ENCODE measurements at regions not wholly inside any gene's neighbourhood (a gene's known extent, or its start where the extent isn't known, plus 50 kb on each side); places are given as distances from the start of the nearest gene placed in this dataset.
A peak's percentile ranks its signal among the peaks of the same experiment; 100 is the strongest.
"Not testable (repeated sequence)": the region's sequence is repeated elsewhere in the genome, so short reads cannot be mapped to it uniquely, and the experiment has no call there.

DNA sequence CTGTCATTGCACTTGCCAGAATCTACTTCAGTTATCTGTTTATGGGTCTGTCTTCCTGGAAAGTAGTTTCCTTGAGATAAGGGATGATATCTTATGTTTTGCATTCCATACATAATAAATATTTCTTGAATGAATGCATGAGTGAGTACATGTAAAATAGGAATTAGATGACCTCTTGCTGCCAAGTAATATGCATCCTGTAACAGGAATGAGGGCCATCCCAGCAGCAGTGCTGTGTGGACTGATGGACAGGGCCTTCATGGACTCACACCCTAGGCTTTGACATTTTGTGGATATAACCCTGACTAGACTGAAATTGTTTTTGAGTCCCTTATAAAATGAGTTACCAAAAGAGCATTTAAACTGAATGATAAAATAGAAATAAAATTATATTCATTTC lies 77.2 kb upstream of the NEIL3 start:
- DNase-seq (ENCODE audit: low read depth in 3 of 3, low spot score in 2 of 3) = no peak

DNA sequence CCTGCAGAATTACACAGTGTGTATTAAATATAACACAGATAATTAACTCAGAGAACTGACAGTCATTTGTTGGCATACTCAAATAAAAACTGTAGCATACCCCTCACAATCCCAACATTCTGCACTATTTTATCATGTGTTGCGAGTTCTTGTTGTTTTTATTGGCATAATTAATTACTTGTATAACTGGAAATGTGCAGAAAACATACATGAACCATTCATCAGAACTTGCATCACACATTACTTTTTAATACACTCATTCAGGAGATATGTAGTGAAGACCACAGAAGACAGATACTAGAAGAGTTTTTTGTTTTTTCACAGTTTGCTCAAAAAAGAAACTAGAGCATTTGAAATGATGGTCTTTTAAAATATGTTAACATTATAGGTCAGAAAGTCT lies 74.6 kb upstream of the NEIL3 start:
- no peak for DNase-seq (ENCODE audit: low read depth in 3 of 3, low spot score in 2 of 3)

DNA sequence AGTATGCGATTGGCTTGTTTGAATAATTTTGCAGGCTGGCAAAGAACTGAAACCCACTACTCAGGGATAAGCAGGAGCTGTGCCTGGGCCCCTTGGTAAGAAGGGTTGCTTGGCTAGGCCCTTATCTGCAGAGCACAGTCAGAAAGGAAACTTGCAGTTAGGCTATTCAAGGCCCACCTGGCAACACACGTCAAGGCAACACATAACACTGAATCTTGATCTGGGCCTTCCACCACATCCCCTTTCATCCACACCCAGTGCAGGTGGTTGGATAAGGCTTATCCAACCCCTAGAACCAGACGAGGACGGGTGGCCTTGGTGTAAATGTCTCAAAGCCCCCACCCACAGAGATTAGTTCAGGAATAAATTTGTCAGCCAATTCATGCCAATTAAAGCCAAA lies 72.8 kb upstream of the NEIL3 start:
- no peak for DNase-seq (ENCODE audit: low read depth in 3 of 3, low spot score in 2 of 3)

DNA sequence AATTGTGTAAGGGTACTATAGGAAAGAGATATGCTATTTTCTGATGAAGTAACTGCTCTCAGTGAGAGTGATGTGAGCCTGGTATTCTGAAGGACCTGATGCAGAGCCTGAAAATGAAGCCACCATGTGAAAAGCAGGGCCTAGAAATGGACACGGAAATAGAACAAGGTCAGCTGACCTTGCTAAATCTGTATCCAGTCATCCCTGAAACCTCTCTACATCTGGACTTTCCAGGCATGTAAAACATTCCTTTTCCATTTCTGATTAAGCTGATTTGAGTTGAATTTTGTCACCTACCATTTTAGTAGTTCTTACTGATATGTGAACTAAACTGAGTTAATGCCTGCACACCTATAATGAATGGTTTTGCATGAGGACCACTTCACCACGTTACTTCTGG lies 72.4 kb upstream of the NEIL3 start:
- DNase-seq (ENCODE audit: low read depth in 3 of 3, low spot score in 2 of 3) = no peak

DNA sequence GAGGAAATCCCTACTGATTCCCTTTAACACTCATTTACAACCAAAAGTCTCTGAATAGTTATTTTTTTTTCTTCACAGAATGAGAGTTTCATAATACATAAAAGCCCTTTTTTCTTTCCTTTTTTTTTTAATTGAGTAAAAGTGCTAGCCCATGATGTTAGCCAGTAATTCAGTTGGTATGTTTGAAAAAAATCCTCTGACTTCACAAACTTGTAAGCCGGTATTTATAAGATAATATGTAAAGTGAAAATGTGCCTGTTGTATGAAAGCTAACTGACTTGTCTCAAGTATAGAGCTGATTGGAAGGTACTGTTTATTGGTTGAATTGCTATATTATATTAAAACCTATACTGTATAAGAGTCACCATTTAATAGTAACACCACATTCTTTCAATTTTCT lies 70.2 kb upstream of the NEIL3 start:
- DNase-seq (ENCODE audit: low read depth in 3 of 3, low spot score in 2 of 3) = no peak

DNA sequence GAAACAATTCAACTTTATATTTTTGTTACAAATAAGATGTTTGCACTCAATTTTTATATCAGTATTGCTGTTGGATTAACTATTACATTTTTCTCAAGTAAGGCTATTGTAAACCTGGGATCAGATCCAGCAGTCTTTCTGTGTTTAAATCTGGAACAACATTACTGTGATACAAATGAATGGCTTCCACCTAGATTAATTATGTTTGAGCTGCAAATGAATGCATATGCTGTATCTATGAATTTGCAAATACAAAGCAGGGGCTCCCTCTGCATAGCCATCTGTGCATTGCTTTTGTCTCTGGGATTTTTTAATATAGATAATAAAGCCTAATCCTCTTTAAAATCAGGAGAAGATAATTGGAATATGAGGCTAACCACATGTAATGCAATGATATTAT lies 69.8 kb upstream of the NEIL3 start:
- no peak for DNase-seq (ENCODE audit: low read depth in 3 of 3, low spot score in 2 of 3)

DNA sequence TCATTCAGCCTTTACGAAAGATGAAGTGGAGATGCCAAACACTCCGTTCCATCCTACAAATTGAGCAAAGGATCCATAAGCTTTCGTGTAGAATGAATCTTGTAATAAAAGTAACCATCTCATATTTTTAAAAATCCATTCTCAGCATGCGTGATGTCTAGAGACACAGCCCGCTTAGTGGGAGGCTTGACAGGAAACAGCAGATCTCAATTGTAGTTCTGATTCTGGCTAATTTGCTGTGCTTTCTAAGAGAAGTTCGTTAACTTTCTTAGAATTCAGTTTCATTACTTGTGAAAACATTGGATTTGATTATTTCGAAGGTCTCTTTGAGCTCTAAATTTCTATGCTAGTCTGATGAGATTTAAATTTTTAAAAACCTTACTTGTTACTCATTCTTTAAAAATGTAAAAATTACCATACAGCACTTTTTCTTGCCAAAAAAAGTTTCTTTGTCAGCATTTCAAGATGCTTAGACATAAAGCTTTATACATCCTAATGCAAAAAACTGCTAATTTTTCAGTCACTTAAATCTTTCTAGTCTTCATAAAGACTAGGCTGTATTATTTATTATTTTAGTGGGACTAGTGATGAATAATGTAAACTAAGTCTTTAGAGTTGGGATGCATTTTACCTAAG lies 66.9 kb upstream of the NEIL3 start:
- no peak for DNase-seq (ENCODE audit: low read depth in 3 of 3, low spot score in 2 of 3)

DNA sequence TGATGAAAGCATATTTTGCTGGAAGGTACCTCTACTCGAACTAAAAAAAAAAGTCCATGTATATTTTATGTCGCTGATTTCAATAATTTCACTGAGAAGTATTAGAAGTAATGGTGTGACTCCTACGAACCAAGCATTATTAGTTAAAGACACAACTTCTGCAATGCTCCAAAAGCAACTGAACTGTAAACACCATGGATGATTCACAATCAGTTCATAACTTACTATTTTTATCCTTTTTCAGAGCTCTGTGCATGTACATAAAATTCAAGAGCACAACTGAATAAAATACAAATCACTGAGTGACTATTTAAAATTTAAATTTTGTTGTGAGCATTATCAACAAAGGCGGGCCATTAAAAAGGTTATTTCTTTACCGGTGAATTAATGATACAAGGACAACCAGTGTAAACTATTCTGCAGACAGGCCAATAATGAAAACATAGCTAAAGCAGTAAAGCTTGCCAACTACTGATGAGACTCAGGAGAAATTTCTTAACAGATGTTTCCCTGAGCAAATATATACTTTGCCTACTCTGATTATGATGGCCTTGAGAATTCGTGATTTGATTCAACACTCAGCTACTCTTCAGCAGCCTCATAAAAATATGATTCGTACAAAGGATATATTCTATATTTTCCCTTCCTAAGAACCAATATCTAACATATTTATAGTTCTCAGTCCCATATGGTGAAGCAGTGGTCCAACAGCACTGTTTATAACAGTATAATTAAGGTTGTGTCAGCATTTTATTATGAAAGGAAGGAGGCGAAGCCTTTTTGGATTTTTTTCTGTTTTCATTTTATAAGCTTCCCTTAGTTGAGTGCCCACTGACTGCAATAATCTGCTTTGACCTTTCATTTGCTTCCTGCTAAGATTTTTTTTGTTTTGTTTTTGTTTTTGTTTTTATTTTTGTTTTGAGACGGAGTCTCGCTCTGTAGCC lies 62.8 kb upstream of the NEIL3 start:
- no peak for DNase-seq (ENCODE audit: low read depth in 3 of 3, low spot score in 2 of 3)

DNA sequence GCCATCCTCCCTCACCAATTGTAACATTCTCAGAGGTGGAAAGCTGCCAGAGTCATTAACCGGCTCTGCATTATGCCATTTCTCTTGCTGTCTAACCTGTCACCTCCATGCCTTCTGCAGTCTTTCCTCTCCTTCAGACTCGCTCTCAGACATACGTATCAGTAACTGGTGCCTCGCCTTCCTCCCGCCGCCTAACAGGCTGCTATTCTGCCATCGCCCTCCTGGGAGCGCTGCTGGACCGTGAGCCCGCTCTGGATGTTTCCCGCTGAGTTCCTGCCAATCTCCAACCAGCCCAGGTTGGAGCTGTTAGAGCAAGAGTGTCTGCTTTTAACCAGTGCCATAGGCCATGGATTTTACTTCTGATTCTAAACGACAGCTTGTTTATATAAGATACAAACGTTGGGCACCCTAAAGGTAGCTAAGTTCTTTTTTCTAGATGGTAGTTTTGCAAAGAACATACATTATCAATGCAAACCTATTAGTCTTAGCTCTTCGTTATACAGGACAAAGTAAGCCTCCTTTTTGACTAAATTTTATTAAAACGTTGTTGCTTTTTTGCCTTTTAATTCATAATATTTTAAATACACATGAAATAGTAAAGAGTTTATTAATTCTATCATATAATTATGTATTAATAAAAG lies 59.5 kb upstream of the NEIL3 start:
- peak; percentile 34 to 53 (median 47) for DNase-seq (ENCODE audit: low read depth in 3 of 3, low spot score in 2 of 3)

DNA sequence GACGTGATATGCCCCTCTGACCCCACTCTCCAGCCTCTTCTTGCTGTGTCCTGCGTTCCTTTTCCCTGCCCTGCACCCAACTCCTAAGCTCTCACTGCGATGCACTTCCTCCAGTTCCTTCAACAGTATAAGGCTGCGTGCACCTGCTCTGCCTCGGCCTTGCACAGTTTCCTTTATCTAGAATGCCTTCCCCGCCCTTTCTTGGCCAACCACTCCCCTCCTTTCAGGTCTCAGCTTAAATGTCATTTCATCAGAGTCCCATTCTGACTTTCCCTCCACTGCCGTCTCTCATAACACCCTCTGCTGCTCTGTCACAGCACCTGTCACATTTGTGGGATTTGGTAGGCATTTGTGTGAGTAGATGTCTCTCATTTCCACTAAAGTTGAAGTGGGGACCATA lies 58.4 kb upstream of the NEIL3 start:
- no peak for DNase-seq (ENCODE audit: low read depth in 3 of 3, low spot score in 2 of 3)

DNA sequence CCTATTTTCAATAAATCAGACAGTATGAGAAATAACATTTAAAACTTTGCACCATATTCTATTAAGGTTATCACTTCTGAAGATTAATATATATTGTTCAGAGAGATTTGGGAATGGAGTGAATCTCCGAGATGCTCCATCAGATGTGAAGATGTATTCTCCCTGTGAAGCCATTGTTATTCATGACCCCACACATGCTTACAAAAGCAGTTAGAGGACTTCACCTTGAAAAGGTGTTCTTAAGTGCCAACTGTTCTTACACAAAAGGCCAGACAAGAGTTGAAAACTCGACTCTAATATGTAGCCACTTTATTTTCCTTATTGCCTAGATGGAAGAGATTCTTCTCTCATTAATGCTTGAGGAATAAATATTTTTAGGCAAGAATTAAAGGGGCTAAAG lies 54.3 kb upstream of the NEIL3 start:
- DNase-seq (ENCODE audit: low read depth in 3 of 3, low spot score in 2 of 3) = no peak

DNA sequence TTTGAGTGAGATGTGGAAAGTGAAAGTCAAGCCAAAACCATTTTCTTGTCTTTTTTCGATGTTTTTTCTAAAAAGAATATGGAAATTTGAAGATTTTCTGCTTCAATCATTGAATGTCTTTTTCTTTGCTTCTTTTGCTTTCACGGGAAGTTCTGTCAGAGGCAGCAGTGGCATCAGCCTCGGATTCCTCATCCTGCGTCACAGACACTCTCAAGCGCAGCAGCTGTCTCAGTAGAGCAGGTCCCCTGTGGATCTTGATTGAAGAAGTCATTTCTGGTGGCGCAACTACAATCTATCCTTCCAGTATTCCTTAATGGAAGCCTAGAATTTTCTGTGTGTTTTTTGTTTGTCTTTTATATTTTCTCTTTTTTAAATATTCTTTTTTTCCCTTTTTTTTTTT lies 52.7 kb upstream of the NEIL3 start:
- no peak for DNase-seq (ENCODE audit: low read depth in 3 of 3, low spot score in 2 of 3)

DNA sequence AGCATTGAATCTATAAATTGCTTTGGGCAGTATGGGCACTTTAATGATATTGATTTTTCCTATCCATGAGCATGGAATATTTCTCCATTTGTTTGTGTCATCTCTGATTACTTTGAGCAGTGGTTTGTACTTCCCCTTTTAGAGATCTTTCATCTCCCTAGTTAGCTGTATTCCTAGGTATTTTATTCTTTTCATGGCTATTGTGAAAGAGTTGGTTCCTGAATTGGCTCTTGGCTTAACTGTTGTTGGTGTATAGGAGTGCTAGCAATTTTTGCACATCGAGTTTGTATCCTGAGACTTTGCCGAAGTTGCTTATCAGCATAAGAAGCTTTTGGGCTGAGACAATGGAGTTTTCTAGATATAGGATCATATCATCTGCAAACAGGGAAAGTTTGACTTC lies 50.2 kb upstream of the NEIL3 start:
- not testable (repeated sequence) for DNase-seq (ENCODE audit: low read depth in 3 of 3, low spot score in 2 of 3)

Measured in right renal cortex interstitium (tissue), 3 donors.